Heart left ventricle (tissue), 16 donors: ENCODE measurements at regions not wholly inside any gene's neighbourhood (a gene's known extent, or its start where the extent isn't known, plus 50 kb on each side); places are given as distances from the start of the nearest gene placed in this dataset.

ENCODE experiments used
- ATAC-seq, 4 donors: fragments of 200-7000 bp; cut with Tn5 transposase; one replicate each; pipeline ENCODE4 v1.9.1; 2020 to 2022; ENCODE audit warnings: moderate library complexity in 4 of 4, mild to moderate bottlenecking in 3 of 4, moderate number of reproducible peaks in 1 of 4
- DNase-seq, 5 donors: peaks; one replicate each; pipeline ENCODE4 v3.0.0-alpha.2; 2020
- H3K27ac ChIP-seq, 12 donors: fragments of 200-600 bp; sonication (generic) in 4 of 12; one replicate each; pipeline versions ENCODE4 v1.5.0 to v1.8.0; 2016 to 2022; ENCODE audit warnings: mild to moderate bottlenecking in 2 of 12
- H3K27me3 ChIP-seq, 9 donors: fragments of 200-600 bp; sonication (generic) in 2 of 9; one replicate each; pipeline versions ENCODE4 v1.5.1 to v1.8.0; 2016 to 2022; ENCODE audit warnings: mild to moderate bottlenecking in 3 of 9
- H3K36me3 ChIP-seq, 9 donors: fragments of 200-600 bp; sonication (generic) in 2 of 9; one replicate each; pipeline versions ENCODE4 v1.5.0 to v1.8.0; 2018 to 2022; ENCODE audit warnings: mild to moderate bottlenecking in 2 of 9
- H3K4me1 ChIP-seq, 12 donors: fragments of 200-600 bp; sonication (generic) in 4 of 12; one replicate each; pipeline versions ENCODE4 v1.5.0 to v1.8.0; 2016 to 2022; ENCODE audit warnings: mild to moderate bottlenecking in 3 of 12
- H3K4me3 ChIP-seq, 12 donors: fragments of 200-600 bp; sonication (generic) in 4 of 12; one replicate each; pipeline versions ENCODE4 v1.5.0 to v1.8.0; 2017 to 2022; ENCODE audit warnings: mild to moderate bottlenecking in 9 of 12, moderate library complexity in 4 of 12
- H3K9me3 ChIP-seq, 12 donors: fragments of 200-600 bp; sonication (generic) in 4 of 12; one replicate each; pipeline versions ENCODE4 v1.5.0 to v1.8.0; 2016 to 2022; ENCODE audit warnings: mild to moderate bottlenecking in 1 of 12
- POLR2A ChIP-seq, 2 donors: fragments of 450-650 bp; IDR thresholded peaks; one replicate each; pipeline ENCODE4 v1.6.1; 2017; ENCODE audit warnings: antibody characterized with exemption in 2 of 2, mild to moderate bottlenecking in 2 of 2, moderate library complexity in 2 of 2
- WGBS, 4 donors: extraction: QIAGEN DNeasy Blood & Tissue Kit in 2 of 4; methylation state at CpG; one replicate each; pipeline versions ENCODE4 v1.1.5 to v1.1.7; 2013 to 2018; 5-methylcytosine and 5-hydroxymethylcytosine counted together
- intact Hi-C, 10 donors: fragments of 100-400 bp; cut with DNase I; formaldehyde crosslinking; loops; one replicate each; pipeline versions ENCODE4 v1.11.1 to v1.14.2; 2022
- TF ChIP-seq, protein P1 (sequence below), 12 donors: fragments of 200-600 bp; sonication (generic) in 4 of 12; IDR thresholded peaks; one replicate each; pipeline versions ENCODE4 v1.5.0 to v1.8.0; 2018 to 2022; ENCODE audit warnings: antibody characterized with exemption in 12 of 12, mild to moderate bottlenecking in 5 of 12
- donor health status: ischemic (EF 13 %, LVEDD 7.1; RV severe dilation, severe dysfunction).
- donor health status: healthy with polysubstance abuse.
- donor health status: DM: no; HTN: yes; CAD: no.
- donor health status: DM: no; HTN: no; CAD: no.
- donor health status: ischemic (EF 25% LVEDD 6.9; RV normal size, moderate dysfunction).
- donor health status: ischemic (EF 25% LVEDD 5.7; RV mildly dilated, moderate dysfunction).
- donor health status: healthy.
- donor health status: DM: yes; HTN: yes; CAD: no.
- donor health status: ischemic (EF 35%, LVEDD 5.7; RV mildly dilated, moderate dysfunction).
- donor health status: nonischemic (EF 11% LVEDD 7.7; RV severe dilation, severe dysfunction).
- donor health status: DM: yes; HTN: yes; CAD: no.
- donor health status: PGD.
- donor health status: ischemic (EF 29% LVEDD 5.4; RV normal size, mild dysfunction).
- donor health status: nonischemic (EF 23%, LVEDD 6.1; RV moderate dilation, normal function).

DNA sequence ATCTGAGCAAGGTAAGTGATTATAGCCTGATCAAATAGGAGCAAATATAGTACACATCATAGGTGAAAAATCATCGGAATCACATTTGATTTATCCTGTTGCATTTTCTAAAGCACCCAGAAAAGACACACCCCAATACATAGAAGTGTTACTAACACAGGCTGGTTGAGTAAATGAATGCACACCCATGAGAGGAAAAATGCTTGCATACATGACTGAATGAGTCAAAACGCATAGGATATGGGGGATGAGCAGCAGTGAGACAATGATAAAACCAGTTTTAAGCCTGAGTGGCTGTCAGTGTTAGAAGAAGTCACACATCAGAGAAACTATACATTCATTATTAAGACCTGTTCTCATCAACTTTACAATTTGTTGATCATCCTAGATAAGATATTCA, 449.6 kb upstream of the CDH20 start:
- intact Hi-C loops = no loop called here

DNA sequence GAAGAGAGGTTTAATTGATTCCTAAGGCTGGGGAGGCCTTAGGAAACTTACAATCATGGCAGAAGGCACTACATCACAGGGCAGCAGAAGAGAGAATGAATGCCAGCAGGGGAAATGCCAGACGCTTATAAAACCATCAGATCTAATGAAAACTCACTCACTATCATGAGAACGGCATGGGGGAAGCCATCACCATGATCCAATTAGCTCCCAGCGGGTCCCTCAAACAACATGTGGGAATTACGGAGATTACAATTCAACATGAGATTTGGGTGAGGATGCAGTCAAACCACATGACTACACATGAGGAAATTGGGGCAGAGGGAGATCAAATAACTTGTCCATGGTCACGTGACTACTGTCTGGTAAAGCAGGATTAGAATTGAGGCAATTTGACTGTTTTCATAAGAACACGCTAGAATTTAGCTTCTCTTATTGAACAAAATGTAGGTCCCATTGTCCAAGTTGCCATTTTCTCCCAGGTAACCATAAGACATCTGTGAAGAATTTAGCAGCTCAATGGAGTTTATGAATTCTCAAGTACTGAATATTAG, 445.1 kb upstream of the CDH20 start:
- ATAC-seq = no peak
- TF ChIP-seq, protein P1, sequence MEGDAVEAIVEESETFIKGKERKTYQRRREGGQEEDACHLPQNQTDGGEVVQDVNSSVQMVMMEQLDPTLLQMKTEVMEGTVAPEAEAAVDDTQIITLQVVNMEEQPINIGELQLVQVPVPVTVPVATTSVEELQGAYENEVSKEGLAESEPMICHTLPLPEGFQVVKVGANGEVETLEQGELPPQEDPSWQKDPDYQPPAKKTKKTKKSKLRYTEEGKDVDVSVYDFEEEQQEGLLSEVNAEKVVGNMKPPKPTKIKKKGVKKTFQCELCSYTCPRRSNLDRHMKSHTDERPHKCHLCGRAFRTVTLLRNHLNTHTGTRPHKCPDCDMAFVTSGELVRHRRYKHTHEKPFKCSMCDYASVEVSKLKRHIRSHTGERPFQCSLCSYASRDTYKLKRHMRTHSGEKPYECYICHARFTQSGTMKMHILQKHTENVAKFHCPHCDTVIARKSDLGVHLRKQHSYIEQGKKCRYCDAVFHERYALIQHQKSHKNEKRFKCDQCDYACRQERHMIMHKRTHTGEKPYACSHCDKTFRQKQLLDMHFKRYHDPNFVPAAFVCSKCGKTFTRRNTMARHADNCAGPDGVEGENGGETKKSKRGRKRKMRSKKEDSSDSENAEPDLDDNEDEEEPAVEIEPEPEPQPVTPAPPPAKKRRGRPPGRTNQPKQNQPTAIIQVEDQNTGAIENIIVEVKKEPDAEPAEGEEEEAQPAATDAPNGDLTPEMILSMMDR (IDR thresholded peaks at IDR 0.05) = no peak
- TF ChIP-seq POLR2A (IDR thresholded peaks at IDR 0.05) = no peak
- Histone ChIP-seq H3K36me3 (no peaks in the 10 kb centered on the region), H3K9me3 (no peaks in the 10 kb centered on the region), H3K4me1 (peaks cover 0 to 1% (median 0%) of the 10 kb centered on the region in 12 donors), H3K4me3 (no peak overlapping the region), H3K27me3 (no peaks in the 10 kb centered on the region), H3K27ac (no peak overlapping the region)
- intact Hi-C loops = no loop called here
- no peak for DNase-seq
- WGBS, 4 donors = 73 to 86% (median 79%) methylated on average over 6 of the region's 6 CpGs

More for the DNA sequence above, 449.6 kb upstream of the CDH20 start:
- 76 to 90% (median 89%) methylated on average over 2 of the region's 2 CpGs for WGBS, 4 donors
- no peak for TF ChIP-seq POLR2A (IDR thresholded peaks at IDR 0.05)
- TF ChIP-seq, protein P1 (IDR thresholded peaks at IDR 0.05) = no peak
- Histone ChIP-seq H3K4me3 (no peak overlapping the region), H3K27ac (no peak overlapping the region), H3K4me1 (no peaks in the 10 kb centered on the region), H3K27me3 (no peaks in the 10 kb centered on the region), H3K9me3 (no peaks in the 10 kb centered on the region), H3K36me3 (no peaks in the 10 kb centered on the region)
- ATAC-seq = no peak
- DNase-seq = no peak

DNA sequence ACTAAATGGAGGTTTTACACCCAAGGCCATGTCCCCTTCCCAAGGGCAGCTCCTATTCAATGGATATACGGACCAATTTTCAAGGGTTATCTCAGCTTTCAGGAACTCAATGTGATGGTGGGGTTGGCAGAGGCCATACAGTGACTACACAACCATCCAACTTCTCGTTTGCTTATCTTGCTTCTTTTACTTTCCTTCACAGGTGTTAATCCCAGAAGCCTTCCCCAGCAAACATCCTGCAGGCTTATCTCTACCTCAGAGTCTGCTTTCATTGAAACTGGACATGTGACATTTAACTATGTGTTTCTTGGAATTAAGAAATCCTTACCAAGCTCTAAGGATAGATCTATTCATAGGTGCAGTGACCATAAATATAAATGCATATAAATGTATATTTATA, 443.8 kb upstream of the CDH20 start:
- no peak for ATAC-seq
- Histone ChIP-seq H3K4me1 (peaks cover 0 to 7% (median 0%) of the 10 kb centered on the region in 12 donors), H3K36me3 (no peaks in the 10 kb centered on the region), H3K4me3 (no peak overlapping the region), H3K27ac (no peak overlapping the region), H3K27me3 (no peaks in the 10 kb centered on the region), H3K9me3 (no peaks in the 10 kb centered on the region)
- TF ChIP-seq POLR2A (IDR thresholded peaks at IDR 0.05) = no peak
- TF ChIP-seq, protein P1 (IDR thresholded peaks at IDR 0.05) = no peak
- WGBS, 4 donors = 27 to 57% (median 54%) methylated on average over 2 of the region's 2 CpGs
- intact Hi-C loops = no loop called here
- no peak for DNase-seq

DNA sequence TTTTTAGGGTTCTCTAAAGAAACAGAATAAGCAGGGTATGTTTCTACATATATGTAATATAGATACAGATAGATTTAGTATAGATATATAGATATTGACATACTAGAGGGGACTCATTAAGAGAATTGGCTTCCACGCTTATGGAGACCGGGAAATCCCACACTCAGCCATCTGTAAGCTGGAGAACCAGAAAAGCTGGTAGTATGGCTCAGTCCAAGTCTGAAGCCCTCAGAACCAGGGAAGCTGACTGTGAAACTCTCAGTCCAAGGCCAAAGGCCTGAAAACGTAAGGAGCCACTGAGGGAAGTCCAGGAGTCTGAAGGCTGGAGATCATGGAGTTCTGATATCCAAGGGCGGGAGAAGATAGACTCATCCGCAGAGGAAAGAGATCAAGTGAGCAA, 441.3 kb upstream of the CDH20 start:
- WGBS, 4 donors = 92 to 97% (median 94%) methylated on average over 5 of the region's 5 CpGs
- TF ChIP-seq POLR2A (IDR thresholded peaks at IDR 0.05) = no peak
- TF ChIP-seq, protein P1 (IDR thresholded peaks at IDR 0.05) = no peak
- no peak overlapping the region for H3K4me3 ChIP-seq
- H3K27ac ChIP-seq = no peak overlapping the region
- no peaks in the 10 kb centered on the region for H3K9me3 ChIP-seq
- no peaks in the 10 kb centered on the region for H3K36me3 ChIP-seq
- H3K4me1 ChIP-seq = peaks cover 0 to 7% (median 0%) of the 10 kb centered on the region in 12 donors
- no peak for DNase-seq
- no peaks in the 10 kb centered on the region for H3K27me3 ChIP-seq
- intact Hi-C loops = no loop called here
- no peak for ATAC-seq
